Breast epithelium (tissue), 3 donors: ENCODE measurements at regions not wholly inside any gene's neighbourhood (a gene's known extent, or its start where the extent isn't known, plus 50 kb on each side); places are given as distances from the start of the nearest gene placed in this dataset.

Experiments
- CTCF ChIP-seq, 3 donors: fragments of 450-650 bp; IDR thresholded peaks; one replicate each; pipeline ENCODE4 v1.5.1; 2016 to 2017; ENCODE audit warnings: antibody characterized with exemption in 3 of 3, mild to moderate bottlenecking in 3 of 3, moderate library complexity in 3 of 3
- POLR2A ChIP-seq: fragments of 450-650 bp; IDR thresholded peaks from one replicate; pipeline ENCODE4 v1.6.1; 2016; ENCODE audit warnings: antibody characterized with exemption, mild to moderate bottlenecking, moderate library complexity

GRCh38 chr6:115609111-115609510 is 451.6 kb downstream of the FRK start:
- TF ChIP-seq POLR2A (no peak), CTCF (IDR thresholded peaks at IDR 0.05) (no peak)
